ENCODE measurements at regions not wholly inside any gene's neighbourhood (a gene's known extent, or its start where the extent isn't known, plus 50 kb on each side); places are given as distances from the start of the nearest gene placed in this dataset.

GRCh38 chr22:49457146-49457545, 370.5 kb downstream of the BRD1 start:
- TF ChIP-seq CTCF (conservative IDR thresholded peaks at IDR 0.05; ENCODE audit: low read depth, low read length) = no peak
- TF ChIP-seq EZH2phosphoT487 (IDR thresholded peaks at IDR 0.05; ENCODE audit: borderline replicate concordance, low read length) = no peak
- no peak for TF ChIP-seq EZH2 (IDR thresholded peaks at IDR 0.05; ENCODE audit: low read length, unreplicated experiment)

Data from PC-3 (cell line).